HL-60/S4 treated with retinoic acid at 250 ng/mL for 4 days and 3 days (cell line): ENCODE measurements at regions not wholly inside any gene's neighbourhood (a gene's known extent, or its start where the extent isn't known, plus 50 kb on each side); places are given as distances from the start of the nearest gene placed in this dataset.

Experiments
- in situ Hi-C: fragments of 300-500 bp; cut with MboI; formaldehyde crosslinking; loops from 2 replicates; pipeline ENCODE4 v1.7.0; 2022; ENCODE audit warnings: low sequenced_read_pairs

GRCh38 chr2:60067006-60067405, 486.4 kb downstream of the BCL11A start:
- in situ Hi-C loops = no loop called here

GRCh38 chr2:60066096-60066839, 487.2 kb downstream of the BCL11A start:
- in situ Hi-C loops = no loop called here

GRCh38 chr2:60064687-60065389, 488.6 kb downstream of the BCL11A start:
- in situ Hi-C loops = no loop called here

- in situ Hi-C loops = no loop called here
Measured at GRCh38 chr2:60058781-60059180, 494.7 kb downstream of the BCL11A start.

- in situ Hi-C loops = no loop called here
Measured at GRCh38 chr2:60054571-60055340, 498.7 kb downstream of the BCL11A start.

- in situ Hi-C loops = no loop called here
Measured at GRCh38 chr2:60053791-60054190, 499.7 kb downstream of the BCL11A start.

- in situ Hi-C loops = no loop called here
Measured at GRCh38 chr2:60052601-60053000, 500.9 kb downstream of the BCL11A start.

GRCh38 chr2:60051991-60052390, 501.5 kb downstream of the BCL11A start:
- in situ Hi-C loops = no loop called here

GRCh38 chr2:60047944-60048525, 505.4 kb downstream of the BCL11A start:
- in situ Hi-C loops = no loop called here

- in situ Hi-C loops = no loop called here
Measured at GRCh38 chr2:60047347-60047746, 506.1 kb downstream of the BCL11A start.

- in situ Hi-C loops = no loop called here
Measured at GRCh38 chr2:60046529-60046928, 506.9 kb downstream of the BCL11A start.

GRCh38 chr2:60045456-60045855, 508.0 kb downstream of the BCL11A start:
- in situ Hi-C loops = no loop called here

- in situ Hi-C loops = no loop called here
Measured at GRCh38 chr2:60044484-60044883, 509.0 kb downstream of the BCL11A start.

GRCh38 chr2:60042023-60042422, 511.4 kb downstream of the BCL11A start:
- in situ Hi-C loops = no loop called here

- in situ Hi-C loops = no loop called here
Measured at GRCh38 chr2:60033325-60033724, 520.1 kb downstream of the BCL11A start.

GRCh38 chr2:60029566-60029883, 523.9 kb downstream of the BCL11A start:
- in situ Hi-C loops = no loop called here

GRCh38 chr2:60028849-60029565, 524.4 kb downstream of the BCL11A start:
- in situ Hi-C loops = no loop called here

- in situ Hi-C loops = no loop called here
Measured at GRCh38 chr2:60025496-60025895, 528.0 kb downstream of the BCL11A start.

GRCh38 chr2:60023256-60023985, 530.0 kb downstream of the BCL11A start:
- in situ Hi-C loops = no loop called here

- in situ Hi-C loops = no loop called here
Measured at GRCh38 chr2:60007671-60008070, 545.8 kb downstream of the BCL11A start.
